ENCODE measurements at regions not wholly inside any gene's neighbourhood (a gene's known extent, or its start where the extent isn't known, plus 50 kb on each side); places are given as distances from the start of the nearest gene placed in this dataset.

DNA sequence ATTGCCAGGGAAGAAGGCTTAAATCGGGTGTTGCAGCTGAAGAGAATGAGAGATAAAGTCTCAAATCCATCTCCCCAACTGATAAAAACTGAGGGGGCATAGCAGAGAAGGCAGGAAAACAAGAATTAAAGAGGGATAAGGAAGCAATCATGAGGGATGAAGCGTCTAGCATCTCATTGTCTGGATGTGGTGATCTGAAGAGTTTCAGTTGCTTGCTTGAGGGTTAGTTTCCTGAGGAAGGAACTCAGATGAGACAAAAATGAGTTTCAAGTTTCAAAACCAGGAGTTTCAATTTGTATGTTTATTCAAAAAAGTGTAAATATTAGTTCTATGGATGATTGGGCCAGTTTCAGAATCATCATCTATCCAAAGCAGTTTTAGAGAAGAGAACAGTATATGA, 496.9 kb downstream of the RAB28 start:
- Histone ChIP-seq H3K79me2 (ENCODE audit: insufficient read depth, low read length) (no peaks in the 10 kb centered on the region), H2AFZ (ENCODE audit: low read length) (no peak overlapping the region), H3K9ac (ENCODE audit: insufficient read depth, low read depth, low read length) (no peak overlapping the region), H3K27ac (ENCODE audit: extremely low read length, insufficient read depth, low read length) (no peak overlapping the region), H3K9me3 (ENCODE audit: low read length) (peaks cover 7% of the 10 kb centered on the region; the same call in 1 of the 2 replicates), H3K27me3 (ENCODE audit: control insufficient read depth in 1 of 2, insufficient read depth in 2 of 2, low read length in 2 of 2) (no peaks in the 10 kb centered on the region; a peak in 1 of 5 replicates), H3K4me3 (replicated peaks in 1 of 3; ENCODE audit: insufficient read depth in 1 of 3, low read depth in 2 of 3, low read length in 3 of 3) (no peak overlapping the region), H4K20me1 (ENCODE audit: insufficient read depth, low read length) (no peaks in the 10 kb centered on the region), H3K36me3 (replicated peaks in 1 of 2; ENCODE audit: control insufficient read depth in 1 of 2, insufficient read depth in 2 of 2, low read length in 2 of 2) (no peaks in the 10 kb centered on the region), H3K4me2 (ENCODE audit: low read depth, low read length) (no peak overlapping the region), H3K4me1 (ENCODE audit: insufficient read depth, low read length) (no peaks in the 10 kb centered on the region)
- intact Hi-C loops (cut with micrococcal nuclease; ENCODE audit: unreplicated experiment) (no loop called here), in situ Hi-C loops (cut with HindIII; ENCODE audit: extremely low pct_ligation_motif_present, low pct_unique_long_range_greater_than_20kb) (no loop called here)
- WGBS (ENCODE audit: low lambda C conversion rate) = 25% methylated on average over 2 of the region's 2 CpGs
- TF ChIP-seq YEATS4 (CRISPR knock-in tag; IDR thresholded peaks at IDR 0.05; ENCODE audit: borderline replicate concordance) = no peak
- TF ChIP-seq TMF1 (CRISPR knock-in tag; IDR thresholded peaks at IDR 0.05; ENCODE audit: low read depth) = no peak
- ATAC-seq (no peak), DNase-seq (ENCODE audit: low spot score) (no peak), FAIRE-seq (no peak)
- CTCF ChIA-PET (ENCODE audit: low intra/inter-chr PET ratio, low total read pairs) = no interaction called here
- POLR2A ChIA-PET = no interaction called here
- no TSS peak for BruUV-seq (replicated peaks)

DNA sequence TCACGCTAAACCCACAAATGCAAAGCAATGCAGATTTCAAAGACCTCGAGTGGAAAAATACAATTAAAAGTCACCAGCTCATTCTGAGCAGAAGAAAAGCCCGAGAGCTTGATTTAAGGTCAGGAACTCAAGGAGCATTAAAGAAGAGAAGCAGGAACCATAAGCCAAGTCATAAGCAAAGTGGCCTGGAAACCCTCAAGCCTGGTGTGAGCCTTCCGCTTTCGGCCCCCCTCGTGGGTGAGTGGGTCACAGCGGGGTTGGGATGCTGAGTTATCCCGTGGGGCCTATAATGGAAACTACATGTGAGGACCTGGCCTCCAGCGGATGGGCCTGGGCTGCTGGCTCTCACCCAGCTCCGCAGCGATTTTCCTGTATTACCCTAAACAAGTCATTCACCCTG, 504.3 kb downstream of the RAB28 start:
- in situ Hi-C loops (cut with HindIII; ENCODE audit: extremely low pct_ligation_motif_present, low pct_unique_long_range_greater_than_20kb) = no loop called here
- no TSS peak for BruUV-seq (replicated peaks)
- no peak for FAIRE-seq

More for the DNA sequence above, 504.3 kb downstream of the RAB28 start:
- ChIA-PET CTCF (ENCODE audit: low intra/inter-chr PET ratio, low total read pairs) (no interaction called here), POLR2A (interaction anchor here (1.6 kb wide), 1 partner anchor 46 kb away, joined by 3 read pairs; no protein-coding TSS in a partner anchor)
- H3K9me3 ChIP-seq (ENCODE audit: low read length) = peaks cover 7% of the 10 kb centered on the region; the same call in 1 of the 2 replicates
- TF ChIP-seq, protein P1, sequence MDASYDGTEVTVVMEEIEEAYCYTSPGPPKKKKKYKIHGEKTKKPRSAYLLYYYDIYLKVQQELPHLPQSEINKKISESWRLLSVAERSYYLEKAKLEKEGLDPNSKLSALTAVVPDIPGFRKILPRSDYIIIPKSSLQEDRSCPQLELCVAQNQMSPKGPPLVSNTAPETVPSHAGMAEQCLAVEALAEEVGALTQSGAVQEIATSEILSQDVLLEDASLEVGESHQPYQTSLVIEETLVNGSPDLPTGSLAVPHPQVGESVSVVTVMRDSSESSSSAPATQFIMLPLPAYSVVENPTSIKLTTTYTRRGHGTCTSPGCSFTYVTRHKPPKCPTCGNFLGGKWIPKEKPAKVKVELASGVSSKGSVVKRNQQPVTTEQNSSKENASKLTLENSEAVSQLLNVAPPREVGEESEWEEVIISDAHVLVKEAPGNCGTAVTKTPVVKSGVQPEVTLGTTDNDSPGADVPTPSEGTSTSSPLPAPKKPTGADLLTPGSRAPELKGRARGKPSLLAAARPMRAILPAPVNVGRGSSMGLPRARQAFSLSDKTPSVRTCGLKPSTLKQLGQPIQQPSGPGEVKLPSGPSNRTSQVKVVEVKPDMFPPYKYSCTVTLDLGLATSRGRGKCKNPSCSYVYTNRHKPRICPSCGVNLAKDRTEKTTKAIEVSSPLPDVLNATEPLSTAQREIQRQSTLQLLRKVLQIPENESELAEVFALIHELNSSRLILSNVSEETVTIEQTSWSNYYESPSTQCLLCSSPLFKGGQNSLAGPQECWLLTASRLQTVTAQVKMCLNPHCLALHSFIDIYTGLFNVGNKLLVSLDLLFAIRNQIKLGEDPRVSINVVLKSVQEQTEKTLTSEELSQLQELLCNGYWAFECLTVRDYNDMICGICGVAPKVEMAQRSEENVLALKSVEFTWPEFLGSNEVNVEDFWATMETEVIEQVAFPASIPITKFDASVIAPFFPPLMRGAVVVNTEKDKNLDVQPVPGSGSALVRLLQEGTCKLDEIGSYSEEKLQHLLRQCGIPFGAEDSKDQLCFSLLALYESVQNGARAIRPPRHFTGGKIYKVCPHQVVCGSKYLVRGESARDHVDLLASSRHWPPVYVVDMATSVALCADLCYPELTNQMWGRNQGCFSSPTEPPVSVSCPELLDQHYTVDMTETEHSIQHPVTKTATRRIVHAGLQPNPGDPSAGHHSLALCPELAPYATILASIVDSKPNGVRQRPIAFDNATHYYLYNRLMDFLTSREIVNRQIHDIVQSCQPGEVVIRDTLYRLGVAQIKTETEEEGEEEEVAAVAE (CRISPR knock-in tag; IDR thresholded peaks at IDR 0.05; ENCODE audit: borderline replicate concordance) = no peak
- no peak for TF ChIP-seq MIXL1 (CRISPR knock-in tag; IDR thresholded peaks at IDR 0.05)
- TF ChIP-seq ZNF335 (CRISPR knock-in tag; IDR thresholded peaks at IDR 0.05) = no peak
- TF ChIP-seq TP53 (CRISPR knock-in tag; conservative IDR thresholded peaks at IDR 0.05) = no peak
- no peak overlapping the region for H2AFZ ChIP-seq (ENCODE audit: low read length)
- H3K9ac ChIP-seq (ENCODE audit: insufficient read depth, low read depth, low read length) = no peak overlapping the region
- intact Hi-C loops (cut with micrococcal nuclease; ENCODE audit: unreplicated experiment) = no loop called here
- H3K79me2 ChIP-seq (ENCODE audit: insufficient read depth, low read length) = no peaks in the 10 kb centered on the region
- no peaks in the 10 kb centered on the region; a peak in 1 of 5 replicates for H3K27me3 ChIP-seq (ENCODE audit: control insufficient read depth in 1 of 2, insufficient read depth in 2 of 2, low read length in 2 of 2)
- no peak overlapping the region for H3K4me3 ChIP-seq (replicated peaks in 1 of 3; ENCODE audit: insufficient read depth in 1 of 3, low read depth in 2 of 3, low read length in 3 of 3)
- H3K27ac ChIP-seq (ENCODE audit: extremely low read length, insufficient read depth, low read length) = no peak overlapping the region
- no peaks in the 10 kb centered on the region for H4K20me1 ChIP-seq (ENCODE audit: insufficient read depth, low read length)
- DNase-seq (ENCODE audit: low spot score) (no peak), ATAC-seq (no peak)
- peaks cover 13% of the 10 kb centered on the region; the same call in 1 of the 2 replicates for H3K4me1 ChIP-seq (ENCODE audit: insufficient read depth, low read length)
- H3K36me3 ChIP-seq (replicated peaks in 1 of 2; ENCODE audit: control insufficient read depth in 1 of 2, insufficient read depth in 2 of 2, low read length in 2 of 2) = no peaks in the 10 kb centered on the region
- H3K4me2 ChIP-seq (ENCODE audit: low read depth, low read length) = no peak overlapping the region
- 52% methylated on average over 8 of the region's 11 CpGs for WGBS (ENCODE audit: low lambda C conversion rate)

All from HepG2 (cell line).